ENCODE measurements at regions not wholly inside any gene's neighbourhood (a gene's known extent, or its start where the extent isn't known, plus 50 kb on each side); places are given as distances from the start of the nearest gene placed in this dataset.

DNA sequence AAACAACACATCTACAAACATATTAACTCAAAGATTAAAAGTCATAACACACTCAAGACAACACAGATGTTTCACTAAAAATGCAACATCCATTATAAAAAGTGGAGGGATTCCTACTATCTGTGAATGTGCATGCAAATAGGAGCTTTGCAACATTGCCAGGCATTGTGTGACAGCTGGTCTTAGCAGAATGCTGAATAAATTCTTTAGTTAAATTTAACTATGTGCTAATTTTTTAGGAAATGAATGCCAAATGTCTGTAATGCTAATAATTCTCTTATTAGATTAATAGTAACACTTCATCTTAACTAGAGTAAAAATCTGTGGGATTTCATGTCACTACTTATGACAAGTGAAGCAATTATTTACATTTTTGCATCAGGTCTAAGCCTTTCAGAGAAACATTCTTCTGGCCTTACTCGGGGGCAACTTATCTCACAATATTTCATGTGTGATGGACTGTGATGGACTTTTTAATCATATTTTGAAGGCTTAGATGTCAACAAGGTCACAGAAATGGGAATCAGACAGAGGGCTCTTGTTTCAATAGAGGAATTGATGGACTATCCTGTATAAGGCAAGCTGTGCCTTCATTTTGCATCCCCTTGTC lies 524.6 kb upstream of the KCND2 start:
- Histone ChIP-seq H3K4me3 (ENCODE audit: low read depth in 1 of 2, low read length in 1 of 2) (no peak overlapping the region), H3K27ac (no peak overlapping the region), H3K27me3 (no peaks in the 10 kb centered on the region), H3K4me1 (ENCODE audit: control insufficient read depth in 1 of 2, insufficient read depth in 1 of 2, low read depth in 1 of 2, low read length in 1 of 2) (no peaks in the 10 kb centered on the region), H3K36me3 (no peaks in the 10 kb centered on the region), H3K9me3 (no peaks in the 10 kb centered on the region)
- TF ChIP-seq, protein P1, sequence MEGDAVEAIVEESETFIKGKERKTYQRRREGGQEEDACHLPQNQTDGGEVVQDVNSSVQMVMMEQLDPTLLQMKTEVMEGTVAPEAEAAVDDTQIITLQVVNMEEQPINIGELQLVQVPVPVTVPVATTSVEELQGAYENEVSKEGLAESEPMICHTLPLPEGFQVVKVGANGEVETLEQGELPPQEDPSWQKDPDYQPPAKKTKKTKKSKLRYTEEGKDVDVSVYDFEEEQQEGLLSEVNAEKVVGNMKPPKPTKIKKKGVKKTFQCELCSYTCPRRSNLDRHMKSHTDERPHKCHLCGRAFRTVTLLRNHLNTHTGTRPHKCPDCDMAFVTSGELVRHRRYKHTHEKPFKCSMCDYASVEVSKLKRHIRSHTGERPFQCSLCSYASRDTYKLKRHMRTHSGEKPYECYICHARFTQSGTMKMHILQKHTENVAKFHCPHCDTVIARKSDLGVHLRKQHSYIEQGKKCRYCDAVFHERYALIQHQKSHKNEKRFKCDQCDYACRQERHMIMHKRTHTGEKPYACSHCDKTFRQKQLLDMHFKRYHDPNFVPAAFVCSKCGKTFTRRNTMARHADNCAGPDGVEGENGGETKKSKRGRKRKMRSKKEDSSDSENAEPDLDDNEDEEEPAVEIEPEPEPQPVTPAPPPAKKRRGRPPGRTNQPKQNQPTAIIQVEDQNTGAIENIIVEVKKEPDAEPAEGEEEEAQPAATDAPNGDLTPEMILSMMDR (IDR thresholded peaks at IDR 0.05) = no peak

DNA sequence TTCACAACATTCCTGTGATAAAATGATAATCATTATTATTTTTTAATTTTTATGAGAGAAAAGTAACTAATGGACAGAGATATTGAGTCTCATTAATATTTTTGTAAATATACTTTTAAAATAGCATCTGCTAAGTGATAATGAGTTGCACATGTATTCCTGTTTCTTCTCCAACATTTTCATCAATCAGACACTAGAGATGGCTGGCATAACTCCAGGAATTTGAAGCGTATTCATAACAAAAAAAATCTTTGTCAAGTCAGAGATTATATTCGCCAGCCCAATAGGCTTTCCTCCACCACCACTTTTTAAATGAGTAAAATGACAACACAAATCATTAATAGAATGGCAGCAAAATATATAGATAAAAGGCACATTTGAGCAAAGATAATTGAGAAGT lies 524.0 kb upstream of the KCND2 start:
- Histone ChIP-seq H3K9me3 (no peaks in the 10 kb centered on the region), H3K4me1 (ENCODE audit: control insufficient read depth in 1 of 2, insufficient read depth in 1 of 2, low read depth in 1 of 2, low read length in 1 of 2) (no peaks in the 10 kb centered on the region), H3K27me3 (no peaks in the 10 kb centered on the region), H3K27ac (no peak overlapping the region), H3K4me3 (ENCODE audit: low read depth in 1 of 2, low read length in 1 of 2) (no peak overlapping the region), H3K36me3 (no peaks in the 10 kb centered on the region)
- TF ChIP-seq, protein P1 (IDR thresholded peaks at IDR 0.05) = no peak

DNA sequence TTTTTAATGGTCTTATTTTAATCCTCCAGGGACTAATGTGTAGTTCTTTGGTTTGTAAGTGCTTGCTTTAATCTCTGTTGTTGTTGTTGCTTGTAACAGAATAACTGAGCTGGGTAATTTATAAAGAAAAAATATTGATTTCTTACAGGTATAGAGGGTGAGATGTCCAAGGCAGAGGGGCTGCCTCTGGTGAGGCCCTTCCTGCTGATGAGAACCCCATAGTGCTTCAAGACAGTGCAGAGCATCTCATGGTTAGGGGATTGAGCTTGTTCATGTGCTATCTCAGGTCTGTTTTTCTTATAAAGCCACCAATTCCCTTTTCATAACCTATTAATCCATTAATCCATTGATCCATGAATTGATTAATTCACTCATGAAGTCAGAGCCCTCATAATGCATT lies 516.3 kb upstream of the KCND2 start:
- TF ChIP-seq, protein P1 (IDR thresholded peaks at IDR 0.05) = no peak
- Histone ChIP-seq H3K36me3 (no peaks in the 10 kb centered on the region), H3K4me3 (ENCODE audit: low read depth in 1 of 2, low read length in 1 of 2) (no peak overlapping the region), H3K4me1 (ENCODE audit: control insufficient read depth in 1 of 2, insufficient read depth in 1 of 2, low read depth in 1 of 2, low read length in 1 of 2) (no peaks in the 10 kb centered on the region), H3K27me3 (no peaks in the 10 kb centered on the region), H3K9me3 (no peaks in the 10 kb centered on the region), H3K27ac (no peak overlapping the region)

DNA sequence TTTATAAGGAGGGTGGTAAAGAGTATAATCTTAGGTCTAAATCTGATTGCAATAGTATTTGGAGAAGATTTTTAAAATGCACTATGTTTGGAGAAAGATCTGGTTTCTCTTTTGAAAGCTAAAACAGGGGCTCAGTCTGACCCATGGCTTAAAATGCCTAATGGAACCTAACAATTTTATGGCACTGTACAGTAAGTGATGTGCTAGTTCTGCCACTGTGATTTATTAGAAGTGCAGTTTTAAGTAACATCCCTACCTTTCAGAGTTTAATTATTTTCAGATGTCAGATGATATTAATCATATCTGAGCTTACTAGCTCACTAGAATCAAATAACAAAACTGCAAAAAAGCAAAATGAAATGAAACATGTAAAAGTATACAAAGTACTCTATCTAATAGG lies 514.7 kb upstream of the KCND2 start:
- H3K27ac ChIP-seq = no peak overlapping the region
- TF ChIP-seq, protein P1 (IDR thresholded peaks at IDR 0.05) = no peak
- H3K4me3 ChIP-seq (ENCODE audit: low read depth in 1 of 2, low read length in 1 of 2) = no peak overlapping the region
- H3K4me1 ChIP-seq (ENCODE audit: control insufficient read depth in 1 of 2, insufficient read depth in 1 of 2, low read depth in 1 of 2, low read length in 1 of 2) = no peaks in the 10 kb centered on the region
- no peaks in the 10 kb centered on the region for H3K27me3 ChIP-seq
- no peaks in the 10 kb centered on the region for H3K9me3 ChIP-seq
- H3K36me3 ChIP-seq = no peaks in the 10 kb centered on the region

DNA sequence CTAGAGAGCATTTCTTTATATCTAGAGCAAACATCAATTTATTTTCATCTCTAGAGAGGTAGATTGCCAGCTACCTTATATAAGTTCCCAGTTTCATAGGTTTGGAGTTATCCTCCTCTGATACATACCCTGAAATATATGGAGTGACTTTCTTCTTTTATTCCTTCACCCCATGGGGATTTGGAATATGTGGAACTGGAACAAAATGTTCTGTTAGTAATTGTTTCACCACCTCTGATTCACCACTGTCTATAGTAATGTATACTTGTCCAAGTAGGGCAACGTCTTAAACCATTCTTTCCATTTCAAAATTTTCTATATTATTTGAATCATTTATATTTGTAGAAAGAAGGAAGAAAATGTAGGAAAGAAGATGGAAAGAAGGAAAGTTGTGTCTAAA lies 511.2 kb upstream of the KCND2 start:
- Histone ChIP-seq H3K9me3 (no peaks in the 10 kb centered on the region), H3K36me3 (no peaks in the 10 kb centered on the region), H3K27me3 (no peaks in the 10 kb centered on the region), H3K27ac (no peak overlapping the region), H3K4me1 (ENCODE audit: control insufficient read depth in 1 of 2, insufficient read depth in 1 of 2, low read depth in 1 of 2, low read length in 1 of 2) (no peaks in the 10 kb centered on the region), H3K4me3 (ENCODE audit: low read depth in 1 of 2, low read length in 1 of 2) (no peak overlapping the region)
- TF ChIP-seq, protein P1 (IDR thresholded peaks at IDR 0.05) = no peak

DNA sequence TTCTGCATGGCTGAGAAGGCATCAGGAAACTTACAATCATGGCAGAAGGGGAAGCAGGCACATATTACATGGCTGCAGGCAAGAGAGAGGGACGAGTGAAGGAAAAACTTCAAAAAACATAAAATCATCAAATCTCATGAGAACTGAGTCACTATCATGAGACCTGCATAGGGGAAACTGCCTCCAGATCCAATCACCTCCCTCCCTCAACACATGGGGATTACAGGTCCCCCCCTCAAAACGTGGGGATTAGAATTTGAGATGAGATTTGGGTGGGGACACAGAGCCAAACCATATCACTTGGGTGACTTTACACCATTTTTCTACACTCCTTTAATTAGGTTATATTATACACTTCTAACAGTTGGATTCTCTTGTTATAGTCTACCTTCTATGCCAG lies 490.7 kb upstream of the KCND2 start:
- no peaks in the 10 kb centered on the region for H3K9me3 ChIP-seq
- H3K27ac ChIP-seq = no peak overlapping the region
- no peak overlapping the region for H3K4me3 ChIP-seq (ENCODE audit: low read depth in 1 of 2, low read length in 1 of 2)
- no peaks in the 10 kb centered on the region for H3K36me3 ChIP-seq
- no peaks in the 10 kb centered on the region for H3K4me1 ChIP-seq (ENCODE audit: control insufficient read depth in 1 of 2, insufficient read depth in 1 of 2, low read depth in 1 of 2, low read length in 1 of 2)
- TF ChIP-seq, protein P1 (IDR thresholded peaks at IDR 0.05) = no peak
- H3K27me3 ChIP-seq = no peaks in the 10 kb centered on the region

Data from neutrophil (primary cell).